ENCODE measurements at regions not wholly inside any gene's neighbourhood (a gene's known extent, or its start where the extent isn't known, plus 50 kb on each side); places are given as distances from the start of the nearest gene placed in this dataset.

GRCh38 chr2:105950521-105951383 lies 206.0 kb downstream of the NCK2 start:
- H3K4me3 ChIP-seq (replicated peaks; ENCODE audit: low read depth, low read length): no peak overlapping the region
- TF ChIP-seq CTCF (IDR thresholded peaks at IDR 0.05; ENCODE audit: low read length, missing control alignments): no peak
- DNase-seq (ENCODE audit: low read depth): peak; percentile 11

DNA sequence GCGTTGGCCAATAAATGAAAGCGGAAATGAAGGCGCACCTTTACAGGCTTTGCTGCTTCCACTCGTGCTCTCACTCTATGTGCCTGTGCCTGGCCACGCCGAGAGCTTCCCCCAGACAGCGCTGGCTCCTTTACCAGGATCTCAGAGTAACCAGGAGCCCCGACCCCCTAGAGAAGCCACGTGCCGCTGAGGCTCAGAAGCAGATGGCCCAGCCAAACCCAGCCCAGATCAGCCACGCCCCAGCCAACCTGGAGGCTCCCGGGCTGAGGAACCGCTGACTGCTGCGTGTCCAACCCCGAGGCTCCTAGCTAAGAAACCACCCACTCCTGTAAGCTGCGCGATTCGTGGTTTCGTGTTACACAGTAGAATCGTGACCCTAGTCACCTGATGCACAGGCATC lies 199.3 kb downstream of the NCK2 start:
- no peak for TF ChIP-seq CTCF (IDR thresholded peaks at IDR 0.05; ENCODE audit: low read length, missing control alignments)
- no peak overlapping the region for H3K4me3 ChIP-seq (replicated peaks; ENCODE audit: low read depth, low read length)
- no peak for DNase-seq (ENCODE audit: low read depth)
